ENCODE measurements at regions not wholly inside any gene's neighbourhood (a gene's known extent, or its start where the extent isn't known, plus 50 kb on each side); places are given as distances from the start of the nearest gene placed in this dataset.
"Not testable (repeated sequence)": the region's sequence is repeated elsewhere in the genome, so short reads cannot be mapped to it uniquely, and the experiment has no call there.

DNA sequence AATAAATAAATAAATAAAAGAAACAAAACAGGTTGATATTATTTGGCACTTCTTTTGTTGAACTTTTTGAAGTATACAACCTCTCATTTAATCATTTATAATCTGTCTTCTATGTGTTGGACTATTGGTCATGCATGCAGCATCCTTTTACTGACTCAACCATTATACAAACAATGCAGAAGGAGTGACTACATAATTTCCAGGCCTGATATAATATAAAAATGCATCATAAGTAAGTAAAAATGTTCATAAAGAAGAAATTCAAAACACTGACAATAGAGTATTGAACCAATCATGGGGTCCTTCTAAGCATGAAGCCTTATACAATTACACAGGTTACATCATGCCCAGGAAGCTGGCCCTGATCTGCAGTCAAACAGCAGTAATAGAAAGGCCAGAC is 141.5 kb upstream of the FN1 start:
- DNase-seq = no peak

- no peak for DNase-seq
Measured at GRCh38 chr2:215576572-215576971, 140.7 kb upstream of the FN1 start.

DNA sequence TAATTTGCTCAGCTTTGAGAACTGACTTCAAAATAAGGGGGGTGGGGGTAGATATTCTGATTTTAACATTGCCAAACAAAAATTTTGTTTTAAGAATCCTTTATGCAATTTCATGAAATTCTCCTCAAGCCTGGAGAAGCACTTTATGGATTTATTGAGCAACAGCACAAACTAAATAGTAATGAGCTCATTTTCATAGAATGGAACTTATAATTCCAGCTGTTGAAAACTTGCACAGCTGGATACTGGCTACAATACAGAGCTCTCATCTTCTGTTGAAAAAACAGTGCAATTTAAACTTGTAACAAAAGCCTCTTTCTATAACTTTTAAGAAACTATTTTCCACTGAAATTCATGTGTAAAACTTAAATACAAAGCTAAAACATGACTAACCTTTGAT is 137.6 kb upstream of the FN1 start:
- no peak for DNase-seq

DNA sequence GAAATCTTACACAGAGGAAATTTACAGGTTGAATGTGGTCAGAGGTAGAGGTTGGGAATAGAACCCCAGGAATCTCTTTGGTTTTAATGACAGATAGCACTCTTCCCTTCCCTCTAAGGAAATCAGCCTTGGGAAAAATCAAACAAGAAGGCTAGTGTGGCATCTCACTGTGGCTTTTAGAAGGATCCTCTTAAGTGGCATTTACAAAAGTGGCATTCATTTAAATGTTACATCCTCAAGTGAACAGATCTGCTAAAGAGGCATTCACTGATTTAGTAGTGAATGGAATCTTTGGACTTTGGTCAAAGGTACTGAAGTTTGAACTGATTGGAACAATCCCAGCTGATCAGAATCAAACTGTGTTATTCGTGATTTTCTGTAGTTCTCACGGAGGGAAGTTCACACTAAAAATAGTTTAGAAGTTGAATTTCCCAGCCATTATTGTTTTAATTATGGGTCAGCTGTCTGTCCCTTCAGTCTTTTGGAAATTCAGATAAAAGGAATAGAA is 136.5 kb upstream of the FN1 start:
- no peak for DNase-seq

- DNase-seq = no peak
Measured at GRCh38 chr2:215571689-215572088, 135.8 kb upstream of the FN1 start.

DNA sequence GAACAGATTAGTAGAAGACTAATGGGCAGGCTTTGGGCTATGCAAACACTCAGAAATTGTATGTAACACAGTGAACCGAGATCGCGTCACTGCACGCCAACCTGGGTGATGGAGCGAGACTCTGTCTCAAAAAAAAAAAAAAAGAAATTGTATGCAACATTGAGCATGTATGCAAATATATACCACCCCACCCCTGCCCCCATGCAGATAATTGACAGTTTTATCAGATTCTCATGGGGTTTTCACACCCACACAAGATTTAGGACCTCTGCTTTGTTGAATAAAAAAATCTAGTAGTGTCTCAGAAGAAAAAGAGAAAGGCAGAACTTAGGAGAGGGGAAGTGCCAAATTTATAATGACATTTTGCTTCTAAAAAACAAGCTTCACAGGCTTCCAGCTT is 131.6 kb upstream of the FN1 start:
- no peak for DNase-seq

GRCh38 chr2:215565897-215566296 is 130.0 kb upstream of the FN1 start:
- no peak for DNase-seq

DNA sequence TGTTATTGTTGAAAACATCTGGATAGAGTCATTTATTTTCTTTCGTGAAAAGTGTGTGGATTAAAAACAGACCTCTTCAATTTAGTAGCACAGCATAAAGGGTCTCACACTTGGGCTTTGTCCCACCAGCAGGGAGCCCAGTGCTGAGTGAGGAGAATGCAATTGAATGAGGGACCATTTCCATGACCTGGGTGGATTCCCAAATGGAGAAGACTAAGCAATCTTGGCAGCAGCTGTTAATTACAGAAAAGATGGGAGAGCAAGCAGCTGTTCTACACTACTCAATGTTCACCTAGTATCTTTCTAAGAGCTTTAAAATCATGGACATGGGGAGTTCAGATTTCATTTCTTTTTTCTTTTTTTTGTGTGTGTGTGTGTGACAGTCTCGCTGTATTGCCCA is 121.8 kb upstream of the FN1 start:
- no peak for DNase-seq

GRCh38 chr2:215556979-215557378 is 121.1 kb upstream of the FN1 start:
- DNase-seq = no peak

GRCh38 chr2:215554689-215555498 is 119.0 kb upstream of the FN1 start:
- DNase-seq = no peak

GRCh38 chr2:215553946-215554345 is 118.1 kb upstream of the FN1 start:
- DNase-seq = no peak

DNA sequence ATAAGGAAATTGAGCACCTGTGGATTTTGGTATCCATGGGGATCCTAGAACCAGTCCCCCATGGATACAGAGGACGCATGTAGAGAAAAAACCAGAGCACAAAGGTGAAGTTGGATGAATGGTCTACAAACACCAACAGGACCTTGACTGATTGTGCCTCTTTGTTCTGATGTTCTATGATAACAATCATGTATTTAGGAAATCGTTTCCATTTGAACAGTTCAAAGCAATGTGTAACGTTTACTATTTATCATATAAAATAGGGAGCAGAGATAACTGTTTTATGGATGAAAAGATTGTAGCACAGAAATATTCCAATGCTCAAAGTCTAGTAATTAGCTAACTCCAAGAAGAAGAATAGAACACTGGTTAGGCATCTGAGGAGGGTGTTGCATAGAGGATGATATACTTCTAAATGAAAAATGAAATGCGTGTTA is 116.3 kb upstream of the FN1 start:
- no peak for DNase-seq

GRCh38 chr2:215550331-215550730 is 114.5 kb upstream of the FN1 start:
- DNase-seq = no peak

GRCh38 chr2:215548714-215549113 is 112.8 kb upstream of the FN1 start:
- no peak for DNase-seq

DNA sequence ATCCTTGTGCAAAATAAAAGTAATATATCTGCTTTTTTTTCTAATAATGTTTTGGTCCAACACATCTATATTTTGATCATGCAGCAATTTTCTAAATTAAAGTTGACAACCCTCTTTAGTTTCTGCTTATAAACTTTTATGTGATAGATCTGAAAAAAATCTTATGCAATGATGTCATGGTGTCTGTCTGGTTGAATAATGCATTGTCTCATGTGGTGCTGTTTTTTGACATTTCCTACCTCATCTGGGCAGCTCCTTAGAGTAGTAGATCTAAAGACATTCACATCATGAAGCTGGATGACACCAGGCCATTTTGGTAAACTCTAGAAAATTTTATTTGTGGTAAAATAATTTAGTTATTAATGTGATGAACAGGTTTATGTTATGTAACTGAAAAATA is 106.8 kb upstream of the FN1 start:
- no peak for DNase-seq

DNA sequence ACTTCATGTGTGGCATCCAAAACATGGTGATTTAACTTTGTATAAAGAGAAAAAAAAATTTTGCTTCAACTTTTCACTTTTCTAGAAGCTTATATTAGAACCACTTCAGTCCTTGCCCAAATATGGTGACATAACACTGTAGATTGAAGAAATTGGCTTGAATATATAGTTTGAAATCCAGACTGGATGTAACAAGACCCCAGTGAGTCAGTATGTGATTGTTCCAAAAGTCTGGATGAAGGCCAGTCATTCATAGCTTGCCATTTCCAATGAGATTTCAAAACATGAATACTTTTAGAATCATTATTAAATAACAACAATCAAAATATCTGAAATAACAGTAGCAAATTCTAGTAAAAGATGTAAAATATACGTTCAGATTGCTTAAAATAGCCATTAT is 104.8 kb upstream of the FN1 start:
- no peak for DNase-seq

GRCh38 chr2:215537611-215538010 is 101.7 kb upstream of the FN1 start:
- DNase-seq = no peak

DNA sequence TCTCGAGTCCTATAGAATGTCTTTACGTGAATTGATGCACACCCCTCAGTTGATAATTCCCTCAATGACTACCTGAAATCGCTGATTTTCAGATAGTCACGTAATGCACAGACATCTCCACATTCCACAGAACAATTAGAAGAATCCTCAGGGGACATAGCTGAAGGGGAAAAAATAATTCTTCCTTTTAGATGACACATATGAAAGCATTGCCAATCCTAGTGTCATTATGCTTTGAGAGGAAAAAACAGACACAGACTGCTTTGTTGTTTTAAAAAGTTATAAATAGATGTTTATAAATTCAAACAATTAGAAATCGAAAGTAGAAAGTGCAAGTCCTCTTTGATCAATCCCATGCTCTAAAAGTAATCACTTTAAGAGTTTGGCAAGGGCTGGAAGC is 100.6 kb upstream of the FN1 start:
- DNase-seq = no peak

DNA sequence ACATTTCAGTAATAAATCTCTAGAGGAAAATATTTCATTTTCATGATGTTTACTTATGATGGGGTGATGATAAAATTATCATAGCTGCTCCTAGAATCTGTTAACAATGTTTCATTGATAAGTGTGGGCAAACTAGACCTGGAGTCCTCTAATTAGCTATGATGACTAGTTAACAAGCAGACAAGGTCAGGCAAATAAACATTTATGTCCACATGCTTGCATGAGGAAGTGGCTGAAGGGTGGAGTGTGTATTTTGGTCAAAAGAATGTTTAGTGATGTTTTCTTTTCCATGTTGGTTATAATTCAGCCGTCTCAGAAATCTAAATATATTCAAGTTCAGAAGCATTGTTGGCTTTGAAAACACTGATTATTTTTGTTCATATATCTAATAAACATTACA is 99.9 kb upstream of the FN1 start:
- DNase-seq = no peak

GRCh38 chr2:215535125-215535668 is 99.3 kb upstream of the FN1 start:
- no peak for DNase-seq

DNA sequence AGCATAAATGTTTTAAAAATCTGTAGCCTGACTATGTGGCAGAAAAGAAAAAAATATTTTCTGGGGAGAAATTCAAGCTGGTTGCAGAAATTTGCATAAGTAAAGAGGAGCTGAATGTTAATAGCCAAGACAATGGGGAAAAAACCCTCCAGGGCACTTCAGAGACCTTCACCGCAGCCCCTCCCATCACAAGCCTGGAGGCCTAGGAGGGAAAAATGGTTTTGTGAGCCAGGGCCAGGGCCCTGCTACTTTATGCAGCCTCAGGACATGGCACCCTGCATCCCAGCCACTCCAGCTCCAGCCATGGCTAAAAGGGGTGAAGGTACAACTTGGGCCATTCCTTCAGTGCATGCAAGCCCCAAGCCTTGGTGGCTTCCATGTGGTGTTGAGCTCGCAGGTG is 97.8 kb upstream of the FN1 start:
- not testable (repeated sequence) for DNase-seq

DNA sequence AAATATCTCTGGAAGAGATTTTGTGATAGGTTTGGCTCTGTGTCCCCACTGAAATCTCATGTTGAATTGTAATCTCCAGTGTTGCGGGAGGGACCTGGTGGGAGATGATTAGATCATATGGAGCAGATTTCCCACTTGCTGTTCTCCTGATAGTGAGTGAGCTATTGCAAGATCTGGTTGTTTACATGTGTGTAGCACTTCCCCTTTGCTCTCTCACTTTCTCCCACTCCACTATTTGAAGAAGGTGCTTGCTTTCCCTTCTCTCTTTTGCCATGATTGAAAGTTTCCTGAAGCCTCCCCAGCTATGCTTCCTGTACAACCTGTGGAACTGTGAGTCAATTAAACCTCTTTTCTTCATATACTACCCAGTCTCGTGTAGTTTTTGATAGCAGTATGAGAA is 97.0 kb upstream of the FN1 start:
- DNase-seq = no peak

- no peak for DNase-seq
Measured at GRCh38 chr2:215531284-215531683, 95.4 kb upstream of the FN1 start.

DNA sequence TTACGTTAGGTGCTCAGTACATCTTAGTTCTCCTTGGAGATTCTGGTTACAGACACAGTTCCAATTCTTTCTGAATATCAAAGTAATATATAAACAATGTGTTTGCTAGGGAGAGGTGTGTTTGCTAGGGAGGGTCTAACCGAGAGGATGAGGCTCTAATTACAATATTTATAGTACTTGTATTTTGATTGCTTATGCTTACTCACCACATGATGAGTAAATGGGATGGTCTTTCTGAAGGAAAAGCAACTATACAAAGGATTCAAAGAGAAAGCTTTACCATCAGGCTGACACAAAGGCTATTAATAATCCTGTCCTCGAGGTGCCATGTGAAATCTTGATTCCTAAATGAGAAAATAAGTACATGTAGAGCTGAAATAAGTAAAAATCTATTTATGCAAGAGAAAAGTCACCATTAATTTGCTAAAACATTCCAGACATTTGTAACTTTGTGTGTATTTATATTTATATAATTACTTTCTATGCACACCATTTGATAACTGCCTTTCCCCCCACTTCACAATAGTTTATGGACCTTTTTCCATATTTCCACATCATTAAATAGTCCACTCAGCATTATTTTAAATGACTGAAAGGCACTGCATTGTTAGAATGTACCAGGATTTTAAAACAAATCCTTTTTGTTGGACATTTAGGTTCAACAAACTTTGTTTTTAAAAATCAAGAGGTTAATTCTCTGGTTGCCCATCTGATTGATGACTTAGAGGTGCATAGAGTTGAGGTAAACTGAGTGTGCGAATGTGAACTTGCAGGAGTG is 94.5 kb upstream of the FN1 start:
- no peak for DNase-seq
